HG03066 (cell line): ENCODE measurements at regions not wholly inside any gene's neighbourhood (a gene's known extent, or its start where the extent isn't known, plus 50 kb on each side); places are given as distances from the start of the nearest gene placed in this dataset.
A peak's percentile ranks its signal among the peaks of the same experiment; 100 is the strongest.

Experiments used
- ATAC-seq: cut with Tn5 transposase; IDR thresholded peaks from one replicate; pipeline ENCODE4 v1.9.1; 2021; ENCODE audit warnings: low read depth; ENCODE audit not compliant: unreplicated experiment

DNA sequence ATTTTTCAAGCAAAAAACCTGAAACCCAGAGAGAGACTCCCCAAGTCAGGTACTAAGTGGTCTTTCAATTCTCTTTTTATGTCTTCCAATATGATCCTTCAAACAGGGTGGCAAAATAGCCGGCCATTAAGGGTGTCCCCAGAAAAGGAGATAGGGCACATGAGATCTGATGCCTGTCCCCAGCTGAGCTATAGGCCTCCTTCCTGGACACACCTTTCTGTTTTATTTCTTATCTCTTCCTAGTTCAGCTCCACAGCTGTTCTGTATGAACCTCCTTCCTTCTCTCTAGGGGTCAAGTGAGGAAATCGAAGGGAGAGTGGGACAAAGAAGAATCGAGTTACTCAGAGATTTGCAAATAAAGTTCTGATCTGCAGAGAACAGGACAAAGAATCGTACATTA is 112.4 kb upstream of the ATP1A1 start:
- ATAC-seq: no peak

DNA sequence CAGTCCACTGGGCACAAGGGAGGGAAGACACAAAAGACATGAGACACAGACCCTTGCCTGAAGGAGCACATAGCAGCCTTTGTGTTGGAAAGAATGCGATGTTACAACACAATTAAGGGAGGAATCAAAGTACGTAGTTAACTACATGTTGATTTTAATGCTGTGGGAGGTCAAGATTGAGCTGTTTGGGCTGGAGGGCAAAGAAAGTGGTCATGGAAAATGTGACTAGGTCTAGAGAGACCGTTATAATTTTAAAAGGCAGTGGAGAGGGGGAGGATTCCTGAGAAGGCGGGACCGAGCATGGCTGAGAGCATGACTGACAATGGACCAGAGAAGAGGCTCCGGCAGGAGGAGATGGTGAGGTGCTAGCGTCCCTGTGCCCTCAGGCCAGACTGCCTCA is 111.8 kb upstream of the ATP1A1 start:
- no peak for ATAC-seq

DNA sequence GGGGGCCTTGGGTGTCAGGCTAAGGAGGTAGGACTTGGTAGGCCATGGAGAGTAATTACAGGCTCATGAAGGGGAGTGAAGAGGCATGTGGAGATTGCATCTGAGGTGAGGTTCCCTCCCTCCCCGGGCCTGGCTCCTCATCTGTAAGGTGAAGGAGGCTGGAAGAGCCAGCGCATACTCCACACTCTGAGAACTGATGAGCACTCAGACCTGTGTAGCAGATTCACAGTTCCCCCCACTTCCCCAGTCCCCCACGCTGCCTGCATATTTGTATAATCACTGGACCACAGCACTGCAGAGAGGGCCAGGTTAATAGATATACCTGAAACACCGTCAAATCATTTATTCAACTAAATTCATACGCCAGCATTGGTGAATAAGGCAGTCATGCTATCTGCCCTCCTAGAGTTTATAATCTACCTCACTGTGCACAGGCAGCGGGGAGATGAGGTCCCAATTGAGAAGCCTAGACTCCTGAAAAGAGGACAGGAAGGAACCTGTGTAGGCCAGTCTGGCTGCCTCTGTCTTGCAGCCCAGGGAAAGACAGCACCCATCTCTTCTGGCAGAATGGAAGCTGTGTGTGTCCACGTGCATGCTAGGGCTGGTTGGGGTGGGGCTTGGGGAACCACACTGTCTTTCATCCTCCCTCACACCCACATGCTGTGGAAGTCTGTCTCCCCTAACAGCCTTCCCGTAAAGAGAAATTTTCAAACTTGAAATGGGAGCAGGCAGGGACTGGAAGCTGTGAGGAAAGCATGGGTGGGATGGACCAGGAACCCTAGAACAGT is 110.6 kb upstream of the ATP1A1 start:
- ATAC-seq: no peak

DNA sequence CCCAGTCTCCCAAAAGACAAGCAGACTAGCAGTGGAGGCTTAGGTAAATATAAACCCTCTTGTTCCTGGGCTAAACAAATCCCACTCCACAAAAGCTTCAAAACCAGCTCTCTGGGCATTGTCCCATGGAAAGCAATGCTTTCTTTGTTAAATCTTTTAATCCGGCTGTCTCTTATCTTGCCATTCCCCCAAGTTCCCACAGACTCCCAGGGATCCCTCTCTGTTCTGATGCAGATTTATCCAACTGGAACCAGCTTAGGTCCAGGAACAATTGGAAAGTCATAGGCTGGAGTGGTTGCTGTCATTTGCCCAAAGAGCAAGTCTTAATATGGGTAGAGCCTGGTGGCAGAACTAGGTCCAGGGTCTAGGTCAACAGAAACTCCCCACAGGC is 110.1 kb upstream of the ATP1A1 start:
- ATAC-seq: no peak

DNA sequence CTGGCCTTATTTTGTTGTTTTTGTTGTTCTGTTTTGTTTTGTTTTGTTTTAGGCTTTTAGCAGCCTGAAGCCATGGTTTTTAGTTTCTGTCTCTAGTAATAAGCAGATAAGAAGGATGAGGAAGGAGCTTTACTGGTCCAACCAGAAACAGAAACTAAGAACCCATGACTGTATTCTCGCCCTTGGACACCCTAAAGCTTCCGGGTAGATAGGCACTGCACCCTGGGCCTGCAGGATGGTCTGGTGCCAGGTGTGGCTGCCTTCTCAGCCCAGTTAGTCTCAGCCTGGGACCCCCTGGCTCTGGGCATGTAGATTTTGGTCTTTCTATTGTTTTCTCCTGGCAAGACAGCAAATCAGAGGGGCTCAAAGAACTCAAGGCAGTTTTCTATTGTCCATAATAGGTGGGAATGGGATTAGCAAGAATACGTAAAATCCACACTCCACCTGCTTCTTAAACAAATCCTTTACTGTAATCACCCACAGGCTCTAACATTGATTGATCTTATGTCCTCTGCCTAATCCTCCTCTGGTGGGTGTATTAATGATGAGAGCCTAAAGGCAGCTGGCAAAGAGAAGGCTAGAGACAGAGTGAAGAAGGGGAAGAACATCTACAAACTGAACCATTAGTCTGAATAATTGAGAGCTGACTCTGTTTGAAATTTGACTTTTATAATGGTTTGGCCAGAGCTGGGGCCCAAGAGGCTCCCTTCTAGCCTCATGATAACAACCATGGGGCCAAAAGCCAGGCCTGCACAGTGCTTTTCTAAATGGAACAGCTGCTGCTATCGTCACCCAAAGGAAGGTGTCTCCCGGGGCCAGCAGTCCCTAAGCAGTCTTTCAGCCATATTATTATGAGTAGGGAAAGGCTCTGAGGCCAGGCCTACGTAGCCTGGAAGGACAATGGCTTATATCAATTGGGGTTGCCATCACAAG is 106.8 kb upstream of the ATP1A1 start:
- no peak for ATAC-seq

DNA sequence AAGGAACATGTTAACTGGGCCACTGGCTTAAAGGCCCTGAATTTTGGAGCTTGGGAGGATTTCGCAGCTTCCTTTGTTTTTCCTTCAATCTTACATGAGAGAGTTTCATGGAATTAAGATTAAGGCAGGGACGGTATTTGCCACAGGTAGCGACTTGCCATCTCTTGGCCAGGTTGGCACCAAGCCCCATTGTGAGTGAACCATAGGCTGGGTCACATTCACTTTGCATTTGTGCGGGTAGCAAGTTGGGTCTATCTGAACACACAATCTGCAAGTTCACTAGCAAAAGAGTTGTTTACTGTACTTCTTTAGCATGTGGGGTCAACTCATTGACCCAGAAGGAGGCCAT is 106.2 kb upstream of the ATP1A1 start:
- ATAC-seq: no peak

DNA sequence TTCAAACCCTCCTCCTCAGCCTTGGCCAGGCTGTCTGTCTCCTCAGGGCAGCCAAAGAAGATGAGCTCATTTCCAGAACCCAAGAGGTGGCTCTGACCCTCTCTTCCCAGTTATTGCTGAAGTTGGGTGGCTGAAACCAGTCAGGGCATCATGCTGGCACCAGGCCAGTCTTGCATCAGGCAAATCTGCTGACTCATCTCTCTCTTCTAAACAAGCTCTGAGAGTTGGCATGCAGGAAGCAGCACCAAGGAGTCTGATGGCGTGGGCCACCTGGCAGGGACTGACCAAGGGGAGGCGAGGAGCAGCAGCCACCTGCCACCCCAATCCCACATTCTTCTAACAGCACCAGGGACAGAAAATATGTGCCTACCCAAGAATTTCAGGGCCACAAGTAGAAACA is 104.8 kb upstream of the ATP1A1 start:
- no peak for ATAC-seq

DNA sequence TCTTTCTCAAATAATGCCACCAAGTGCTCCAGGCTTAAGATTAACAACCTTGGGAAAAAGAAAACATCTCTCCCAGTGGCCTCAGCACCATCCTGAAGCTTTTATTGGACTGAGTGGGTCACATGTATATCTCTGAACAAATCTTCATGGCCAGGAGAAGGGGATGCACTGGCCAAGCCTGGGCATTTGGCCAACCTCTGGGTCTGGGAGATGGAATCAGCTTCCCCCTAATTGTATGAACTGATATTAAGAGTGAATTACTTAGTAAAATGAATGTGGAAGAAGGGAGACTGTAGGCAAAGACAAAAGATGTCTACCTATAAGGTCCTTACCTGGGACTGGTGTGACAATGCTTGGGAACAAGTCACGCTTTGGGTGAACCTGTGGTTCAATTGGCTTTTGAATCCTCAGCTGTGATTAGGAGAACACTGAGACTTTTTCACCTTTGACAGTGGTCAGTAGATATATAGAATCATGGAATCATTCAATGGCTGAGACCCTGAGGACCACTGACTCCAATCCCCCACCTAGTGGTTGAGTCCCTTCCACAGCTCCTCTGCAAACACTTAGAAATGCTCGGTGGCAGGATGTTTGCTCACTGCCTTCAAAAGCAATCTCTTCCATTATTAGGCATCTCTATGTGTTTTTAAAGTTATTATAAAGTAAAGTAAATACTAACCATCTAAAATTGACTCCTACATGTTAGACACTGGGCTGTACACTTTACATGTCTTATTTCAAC is 102.6 kb upstream of the ATP1A1 start:
- ATAC-seq: no peak

DNA sequence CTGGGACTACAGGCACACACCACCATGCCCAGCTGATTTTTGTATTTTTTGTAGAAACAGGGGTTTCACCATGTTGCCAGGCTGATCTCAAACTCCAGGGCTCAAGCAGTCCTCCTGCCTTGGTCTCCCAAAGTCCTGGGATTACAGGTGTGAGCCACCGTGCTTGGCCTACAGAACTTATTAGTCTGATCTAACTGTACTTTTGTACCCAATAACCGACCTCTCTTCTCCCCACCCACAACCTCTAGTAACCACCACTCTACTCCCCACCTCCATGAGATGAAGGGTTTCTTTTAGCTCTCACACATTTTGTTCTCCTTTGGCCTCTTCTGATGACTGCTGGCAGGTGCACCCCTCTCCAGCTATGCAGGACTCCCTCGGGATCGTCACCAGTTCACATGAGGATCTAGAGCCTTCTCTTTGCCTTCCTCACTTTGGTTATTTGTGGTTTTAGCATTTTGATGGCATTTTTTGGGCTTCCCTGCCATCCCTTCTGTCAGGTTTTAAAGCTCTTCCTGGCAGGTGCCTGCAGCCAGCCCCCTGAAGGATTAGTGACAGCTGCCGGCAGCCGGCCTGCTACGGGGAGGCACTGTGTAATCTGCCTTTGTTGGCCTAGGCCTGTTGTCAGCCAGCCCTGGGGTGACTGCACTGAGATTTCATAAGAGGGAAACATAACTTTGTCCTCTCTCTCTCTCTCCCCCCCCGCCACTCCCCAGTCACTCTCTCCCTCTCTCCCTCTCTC is 99.8 kb upstream of the ATP1A1 start:
- ATAC-seq: no peak

DNA sequence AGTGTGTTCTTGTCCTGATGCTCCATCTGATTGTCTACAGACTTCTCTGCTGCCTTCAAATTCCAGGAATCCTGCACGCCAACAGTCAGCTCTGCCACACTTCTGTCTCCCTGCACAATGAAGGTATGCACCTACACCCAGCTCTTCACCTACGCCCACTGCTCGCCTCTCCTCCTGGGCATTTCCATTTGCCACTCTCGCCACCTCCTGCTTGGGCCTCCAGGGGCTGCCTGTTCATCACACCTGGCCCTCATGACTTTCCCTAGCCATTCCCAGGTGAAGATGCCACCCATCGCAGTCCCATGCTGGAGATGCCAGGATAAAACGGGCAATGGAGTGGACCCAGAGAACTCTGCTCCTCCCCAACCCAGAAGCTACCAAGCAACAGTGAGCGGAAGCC is 96.5 kb upstream of the ATP1A1 start:
- ATAC-seq: no peak

DNA sequence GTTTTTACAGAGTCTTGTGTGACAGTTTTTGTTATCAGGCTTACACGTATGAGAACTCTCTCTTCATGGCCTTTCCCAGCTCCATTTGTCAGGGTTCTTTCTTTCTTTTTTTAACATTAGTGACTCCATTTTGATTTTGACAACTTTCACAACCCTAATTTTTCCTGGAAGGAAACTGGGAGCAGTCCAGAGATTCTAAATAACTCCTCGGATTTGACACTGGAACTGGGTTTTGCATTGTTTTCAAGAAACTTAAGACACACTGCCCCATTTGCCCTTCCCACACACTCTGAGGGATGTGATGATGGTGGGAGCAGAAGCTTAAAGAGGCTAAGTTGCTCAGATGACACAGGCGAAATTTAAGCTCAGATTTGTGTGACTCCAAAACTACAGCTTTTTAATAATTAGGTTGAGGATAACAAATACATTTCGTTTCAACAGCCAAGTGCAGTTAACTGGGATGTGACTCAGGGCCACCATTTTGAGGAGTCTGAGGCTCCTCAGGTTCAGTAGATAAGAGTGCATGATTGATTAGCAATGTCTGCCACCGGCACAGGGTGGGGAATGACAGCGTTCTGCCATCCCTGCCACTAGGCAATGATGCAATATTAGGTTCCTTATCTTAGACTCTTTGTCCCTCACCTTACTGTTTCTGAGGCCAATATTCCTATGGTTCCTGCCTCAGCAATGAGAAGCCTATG is 95.1 kb upstream of the ATP1A1 start:
- no peak for ATAC-seq

DNA sequence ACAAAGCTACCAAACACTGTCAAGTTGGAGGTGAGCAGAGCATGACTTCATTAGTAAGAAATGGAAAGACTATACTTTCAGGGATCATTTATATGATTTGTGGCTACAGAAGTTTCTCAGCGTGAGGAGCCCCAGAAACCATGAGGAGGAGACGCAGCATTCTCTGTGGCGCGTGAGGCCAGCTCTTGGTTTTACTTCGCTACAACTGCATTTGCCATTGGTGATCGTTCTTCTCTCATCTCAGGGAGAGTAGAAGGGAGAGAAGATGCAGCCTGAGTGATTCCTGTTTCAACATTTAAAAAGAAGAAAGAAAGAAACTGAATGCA is 94.5 kb upstream of the ATP1A1 start:
- ATAC-seq: no peak

DNA sequence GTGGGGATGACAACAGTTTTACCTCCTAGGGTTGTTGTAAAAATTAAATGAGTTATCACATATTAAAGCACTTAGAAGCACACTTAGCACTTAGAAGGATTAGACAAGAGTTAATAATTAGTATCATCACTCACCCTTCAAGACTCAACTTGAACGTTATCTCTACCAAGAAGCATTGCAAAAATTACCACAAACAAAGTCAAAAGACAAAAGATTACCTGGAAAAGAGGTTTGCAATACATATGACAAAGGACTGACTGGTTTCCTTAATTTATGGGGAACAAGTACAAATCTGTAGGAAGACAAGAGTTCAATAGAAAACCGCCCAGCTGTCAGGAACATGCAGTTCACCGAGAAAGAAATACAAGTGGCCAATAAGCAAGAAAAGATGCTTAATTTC is 93.3 kb upstream of the ATP1A1 start:
- ATAC-seq: no peak

DNA sequence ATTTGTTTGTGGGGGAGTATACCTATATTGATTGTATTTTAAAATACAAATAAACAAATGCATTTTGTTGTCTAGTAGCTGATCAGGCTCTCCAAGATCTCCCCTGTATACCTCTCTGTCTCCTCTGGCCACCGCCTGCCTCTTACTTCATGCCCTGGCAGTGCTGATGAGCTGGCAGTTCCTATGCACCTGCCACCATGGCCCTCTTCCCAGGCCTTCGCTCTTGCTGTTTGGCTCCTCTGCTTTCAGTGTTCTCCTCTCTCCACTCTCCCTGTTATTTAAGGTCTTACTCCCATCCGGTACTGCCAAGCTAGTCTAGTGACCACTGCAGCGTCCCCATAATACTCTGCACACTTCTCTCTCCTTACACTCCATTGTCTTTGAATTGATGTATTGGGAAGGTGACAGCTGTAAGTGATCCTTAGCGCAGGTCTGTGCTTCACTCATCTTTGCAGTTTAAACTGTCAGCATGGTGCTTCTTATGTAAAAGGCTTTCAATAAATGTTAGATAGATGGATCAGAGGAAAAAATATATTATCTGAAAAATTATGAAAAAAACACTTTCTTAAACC is 88.1 kb upstream of the ATP1A1 start:
- no peak for ATAC-seq

DNA sequence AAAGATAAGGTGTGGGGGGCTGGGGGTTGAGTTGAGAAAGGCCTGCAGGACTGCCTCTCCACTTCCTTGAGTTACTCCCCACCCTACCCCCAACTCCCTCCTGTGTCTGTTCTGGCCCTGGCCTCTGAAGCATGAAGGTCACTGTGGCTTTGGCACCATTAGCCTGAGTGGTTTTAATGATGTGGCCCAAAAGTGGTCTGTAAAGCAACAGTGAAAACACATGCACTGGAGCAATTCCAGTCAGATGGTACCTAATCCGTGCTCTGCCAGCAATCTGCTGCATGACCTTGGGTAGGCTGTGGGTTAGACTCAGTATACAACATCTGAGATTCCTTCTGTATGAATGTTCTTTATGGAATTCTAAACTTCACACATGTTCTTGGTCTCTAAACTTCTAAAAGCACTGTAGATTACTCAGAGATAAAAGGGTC is 86.5 kb upstream of the ATP1A1 start:
- no peak for ATAC-seq

DNA sequence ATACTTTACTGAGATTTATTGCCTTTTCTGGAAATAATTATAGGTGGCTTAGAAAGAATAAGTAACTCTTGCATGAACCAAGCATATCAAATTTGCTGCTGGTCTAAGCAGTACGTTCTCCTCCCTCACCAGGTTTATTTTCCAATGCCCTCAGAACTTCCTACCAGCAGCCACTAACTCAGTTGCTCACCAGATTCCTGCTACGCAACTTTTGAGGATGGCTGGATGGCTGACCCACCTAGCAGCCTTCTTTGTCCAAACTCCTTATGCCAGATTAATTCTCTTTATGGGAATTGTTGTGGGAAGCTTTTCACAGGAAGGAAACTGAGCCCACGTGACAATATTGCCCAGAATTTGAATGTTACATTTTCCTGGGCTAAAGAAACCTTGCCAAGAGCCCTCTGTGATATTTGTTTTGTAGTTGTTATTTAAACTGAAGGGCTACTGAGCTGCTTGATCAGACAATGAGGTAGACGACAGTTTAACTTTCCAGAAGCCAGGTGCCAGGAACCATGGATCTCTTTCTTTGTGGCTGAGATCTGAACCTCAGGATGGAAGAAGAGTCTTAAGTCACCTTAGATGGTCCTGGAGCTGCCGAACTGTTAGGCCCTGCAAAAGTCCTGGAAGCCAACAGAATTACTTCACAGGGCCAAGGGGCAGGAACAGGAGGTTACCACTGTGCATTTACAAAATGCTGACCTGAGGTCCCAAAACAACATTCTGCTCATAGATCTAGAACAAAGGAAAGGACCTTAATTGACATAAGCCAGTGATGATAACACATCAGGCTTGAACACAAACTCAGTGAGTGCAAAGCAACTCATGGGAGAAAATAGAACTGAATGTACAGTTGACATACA is 85.5 kb upstream of the ATP1A1 start:
- ATAC-seq: peak; percentile 11

DNA sequence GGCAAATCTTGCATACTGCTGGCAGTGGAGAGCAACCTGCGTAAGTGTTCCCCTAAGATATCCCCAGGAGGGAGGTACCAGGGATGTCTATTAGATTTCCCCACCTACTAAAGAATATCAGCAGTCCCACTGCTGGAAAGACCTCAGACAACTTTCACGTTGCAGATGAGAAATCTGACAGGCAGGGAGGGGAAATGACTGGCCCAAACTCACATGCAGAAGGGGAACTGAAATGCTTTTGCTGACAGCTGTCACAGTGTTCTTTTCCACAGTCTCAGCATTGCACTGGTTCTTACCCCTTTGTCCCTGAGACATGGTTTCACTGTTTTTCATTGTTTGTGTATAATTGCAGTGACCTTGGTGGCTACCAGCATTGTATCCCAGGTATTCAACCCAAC is 84.8 kb upstream of the ATP1A1 start:
- ATAC-seq: peak; percentile 86

DNA sequence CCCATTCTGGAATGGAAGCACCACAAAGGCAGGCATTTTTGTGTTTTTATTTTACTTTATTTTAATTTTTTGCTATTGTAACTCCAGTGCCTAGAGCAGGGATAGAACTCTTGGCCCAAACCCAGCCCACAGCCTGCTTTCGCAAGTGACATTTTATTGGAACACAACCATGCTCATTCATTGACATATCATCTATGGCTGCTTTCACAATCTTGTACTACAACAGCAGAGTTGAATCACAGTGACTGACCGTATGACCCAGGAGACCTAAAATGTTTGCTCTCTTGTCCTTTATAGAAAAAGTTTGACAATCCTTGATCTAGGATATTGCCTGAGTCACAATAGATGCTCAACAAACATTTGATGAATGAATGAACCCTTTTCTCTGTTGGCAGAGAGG is 83.9 kb upstream of the ATP1A1 start:
- no peak for ATAC-seq
